OCI-LY3 (cell line): ENCODE measurements at regions not wholly inside any gene's neighbourhood (a gene's known extent, or its start where the extent isn't known, plus 50 kb on each side); places are given as distances from the start of the nearest gene placed in this dataset.

ENCODE experiments used
- H2AFZ ChIP-seq: fragments of 200-600, 300-600 bp; shearing (Covaris generic); 2 replicates; pipeline ENCODE4 v1.6.0; 2014; ENCODE audit warnings: antibody characterized with exemption, low read depth, low read length
- H3K27ac ChIP-seq: fragments of 200-600, 300-600 bp; sonication (generic); 2 replicates; pipeline ENCODE4 v1.5.1; 2014; ENCODE audit warnings: mild to moderate bottlenecking, low read length, moderate library complexity, mixed read lengths
- H3K27me3 ChIP-seq: fragments of 200-600, 300-600 bp; sonication (generic); 2 replicates; pipeline ENCODE4 v1.6.1; 2014; ENCODE audit warnings: low read depth, low read length, mixed read lengths
- H3K36me3 ChIP-seq: fragments of 200-600, 300-600 bp; sonication (generic); replicated peaks from 2 replicates; pipeline ENCODE3; 2014; ENCODE audit warnings: low read depth, low read length, mixed read lengths
- H3K4me1 ChIP-seq: fragments of 300-600, 200-600 bp; sonication (generic); 2 replicates; pipeline ENCODE4 v1.6.1; 2014; ENCODE audit warnings: low read length, mixed read lengths
- H3K4me2 ChIP-seq: fragments of 200-600, 300-600 bp; sonication (generic); 2 replicates; pipeline ENCODE4 v1.6.1; 2014; ENCODE audit warnings: low read length, mixed read lengths
- H3K4me3 ChIP-seq: fragments of 300-600, 200-600 bp; sonication (generic); 2 replicates; pipeline ENCODE4 v1.5.1; 2014; ENCODE audit warnings: antibody characterized with exemption, mild to moderate bottlenecking, low read length, moderate library complexity
- H3K79me2 ChIP-seq: fragments of 300-600, 200-600 bp; shearing (Covaris generic); 2 replicates; pipeline ENCODE4 v1.6.1; 2014; ENCODE audit warnings: mild to moderate bottlenecking, low read length, mixed read lengths
- H3K9ac ChIP-seq: fragments of 300-600, 200-600 bp; shearing (Covaris generic); 2 replicates; pipeline ENCODE4 v1.6.0; 2014; ENCODE audit warnings: mild to moderate bottlenecking, low read length, moderate library complexity
- H3K9me3 ChIP-seq: fragments of 200-600, 300-600 bp; shearing (Covaris generic); 2 replicates; pipeline ENCODE4 v1.6.1; 2014; ENCODE audit warnings: low read length, mixed read lengths; ENCODE audit not compliant: insufficient read depth
- H4K20me1 ChIP-seq: fragments of 200-600, 300-600 bp; sonication (generic); 2 replicates; pipeline ENCODE4 v1.6.1; 2016; ENCODE audit warnings: low read length, mixed read lengths; ENCODE audit not compliant: insufficient read depth
- CTCF ChIP-seq: fragments of 200-600, 300-600 bp; sonication (generic); IDR thresholded peaks from 2 replicates; pipeline ENCODE4 v1.5.1; 2014; ENCODE audit warnings: antibody characterized with exemption, low read length, low read depth
- EZH2phosphoT487 ChIP-seq: fragments of 200-600 bp; shearing (Covaris generic); IDR thresholded peaks from 2 replicates; pipeline ENCODE4 v1.6.1; 2018; ENCODE audit warnings: antibody characterized with exemption, mixed run types, low read depth

GRCh38 chr12:127230843-127231260 is 1036.1 kb upstream of the TMEM132C start:
- no peaks in the 10 kb centered on the region for H3K4me1 ChIP-seq
- TF ChIP-seq CTCF: no peak
- no peak for TF ChIP-seq EZH2phosphoT487
- H3K4me2 ChIP-seq: no peak overlapping the region
- no peaks in the 10 kb centered on the region for H3K36me3 ChIP-seq
- no peak overlapping the region for H3K27ac ChIP-seq
- H3K4me3 ChIP-seq: no peak overlapping the region
- no peak overlapping the region for H2AFZ ChIP-seq
- H3K9ac ChIP-seq: no peak overlapping the region
- H3K27me3 ChIP-seq: no peaks in the 10 kb centered on the region
- no peaks in the 10 kb centered on the region for H3K9me3 ChIP-seq
- no peaks in the 10 kb centered on the region for H4K20me1 ChIP-seq
- H3K79me2 ChIP-seq: no peaks in the 10 kb centered on the region

GRCh38 chr12:127231371-127231770 is 1035.6 kb upstream of the TMEM132C start:
- H3K4me1 ChIP-seq: no peaks in the 10 kb centered on the region
- H3K27me3 ChIP-seq: no peaks in the 10 kb centered on the region
- H3K4me3 ChIP-seq: no peak overlapping the region
- no peaks in the 10 kb centered on the region for H3K36me3 ChIP-seq
- no peak overlapping the region for H2AFZ ChIP-seq
- H3K9ac ChIP-seq: no peak overlapping the region
- no peaks in the 10 kb centered on the region for H4K20me1 ChIP-seq
- no peak for TF ChIP-seq EZH2phosphoT487
- no peak for TF ChIP-seq CTCF
- no peak overlapping the region for H3K4me2 ChIP-seq
- H3K9me3 ChIP-seq: no peaks in the 10 kb centered on the region
- no peak overlapping the region for H3K27ac ChIP-seq
- no peaks in the 10 kb centered on the region for H3K79me2 ChIP-seq

- Histone ChIP-seq H3K36me3 (no peaks in the 10 kb centered on the region), H3K4me1 (no peaks in the 10 kb centered on the region), H3K4me3 (no peak overlapping the region), H3K27me3 (no peaks in the 10 kb centered on the region), H4K20me1 (no peaks in the 10 kb centered on the region), H3K27ac (no peak overlapping the region), H3K79me2 (no peaks in the 10 kb centered on the region), H3K4me2 (no peak overlapping the region), H2AFZ (no peak overlapping the region), H3K9me3 (no peaks in the 10 kb centered on the region), H3K9ac (no peak overlapping the region)
- TF ChIP-seq EZH2phosphoT487 (no peak), CTCF (no peak)
Measured at GRCh38 chr12:127233016-127233415, 1034.0 kb upstream of the TMEM132C start.

DNA sequence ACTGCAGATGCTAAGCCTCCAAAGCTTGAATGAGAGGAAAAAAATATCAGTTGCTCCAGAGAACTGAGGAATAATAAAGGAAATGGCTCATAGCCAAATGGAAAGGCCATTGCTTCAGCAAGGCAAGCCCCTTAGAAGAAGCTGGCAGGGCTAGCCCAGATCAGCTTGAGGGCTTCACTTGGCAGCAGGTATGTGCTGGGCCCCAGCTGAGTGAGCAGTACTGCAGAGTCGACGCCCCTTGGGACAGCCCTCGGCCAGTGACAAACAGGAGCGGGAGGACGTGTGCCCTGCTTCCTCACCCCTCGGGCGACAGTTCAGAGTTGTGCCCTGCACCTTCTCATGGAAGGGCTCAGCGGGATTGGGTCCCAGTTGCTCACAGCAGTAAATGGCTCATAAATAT is 1031.2 kb upstream of the TMEM132C start:
- no peak overlapping the region for H3K27ac ChIP-seq
- H3K4me1 ChIP-seq: no peaks in the 10 kb centered on the region
- H3K9ac ChIP-seq: no peak overlapping the region
- no peaks in the 10 kb centered on the region for H3K9me3 ChIP-seq
- no peaks in the 10 kb centered on the region for H4K20me1 ChIP-seq
- H2AFZ ChIP-seq: no peak overlapping the region
- H3K79me2 ChIP-seq: no peaks in the 10 kb centered on the region
- H3K27me3 ChIP-seq: no peaks in the 10 kb centered on the region
- no peak overlapping the region for H3K4me2 ChIP-seq
- no peaks in the 10 kb centered on the region for H3K36me3 ChIP-seq
- TF ChIP-seq EZH2phosphoT487 (no peak), CTCF (no peak)
- no peak overlapping the region for H3K4me3 ChIP-seq
